ENCODE measurements at regions not wholly inside any gene's neighbourhood (a gene's known extent, or its start where the extent isn't known, plus 50 kb on each side); places are given as distances from the start of the nearest gene placed in this dataset.
"Not testable (repeated sequence)": the region's sequence is repeated elsewhere in the genome, so short reads cannot be mapped to it uniquely, and the experiment has no call there.

DNA sequence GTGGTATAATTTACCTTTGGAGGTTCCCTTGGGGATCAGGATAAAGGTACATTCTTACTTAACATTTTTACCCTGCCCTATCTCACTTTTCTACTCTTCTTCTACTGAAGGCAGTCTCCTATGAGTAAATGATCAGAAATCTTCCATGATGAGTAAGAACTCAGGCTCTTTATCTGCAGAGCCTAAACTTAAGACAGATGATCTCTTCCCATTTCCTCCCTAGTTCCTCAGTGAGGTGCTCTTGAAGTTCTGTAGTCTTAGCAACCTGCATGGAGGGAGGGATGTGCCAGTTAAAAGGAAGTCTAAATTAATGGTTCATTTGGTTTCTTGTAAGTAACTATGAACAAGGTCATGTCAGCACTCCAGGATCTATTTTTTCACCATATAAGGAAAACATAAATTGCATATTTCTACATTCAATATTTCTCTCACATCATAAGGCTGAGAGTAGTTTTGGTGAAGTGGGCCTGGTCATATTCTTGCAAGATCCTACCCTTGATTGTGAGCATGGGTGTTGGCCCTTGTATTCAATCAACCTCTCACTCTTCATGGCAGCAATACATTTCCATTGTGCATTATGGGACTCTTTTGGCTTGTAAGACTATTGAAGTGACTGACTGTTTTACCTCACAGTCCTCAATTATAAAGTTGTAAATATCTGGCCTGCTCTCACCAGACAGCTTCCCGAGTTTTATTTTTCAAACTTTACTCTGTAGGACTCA lies 295.5 kb downstream of the SLC7A11 start:
- Mint-ChIP-seq H3K9me3 (peaks cover 17% of the 10 kb centered on the region), H3K27ac (0 out of 2 replicates have a peak overlapping the region, but pooled peaks have one; percentile 8), H3K4me3 (no peak overlapping the region), H3K27me3 (ENCODE audit: insufficient read depth) (no peaks in the 10 kb centered on the region), H3K4me1 (ENCODE audit: low read depth) (peaks cover 35% of the 10 kb centered on the region), H3K36me3 (ENCODE audit: low read depth) (peaks cover 17% of the 10 kb centered on the region)
- DNase-seq = peak; percentile 21
- TF ChIP-seq, protein P1, sequence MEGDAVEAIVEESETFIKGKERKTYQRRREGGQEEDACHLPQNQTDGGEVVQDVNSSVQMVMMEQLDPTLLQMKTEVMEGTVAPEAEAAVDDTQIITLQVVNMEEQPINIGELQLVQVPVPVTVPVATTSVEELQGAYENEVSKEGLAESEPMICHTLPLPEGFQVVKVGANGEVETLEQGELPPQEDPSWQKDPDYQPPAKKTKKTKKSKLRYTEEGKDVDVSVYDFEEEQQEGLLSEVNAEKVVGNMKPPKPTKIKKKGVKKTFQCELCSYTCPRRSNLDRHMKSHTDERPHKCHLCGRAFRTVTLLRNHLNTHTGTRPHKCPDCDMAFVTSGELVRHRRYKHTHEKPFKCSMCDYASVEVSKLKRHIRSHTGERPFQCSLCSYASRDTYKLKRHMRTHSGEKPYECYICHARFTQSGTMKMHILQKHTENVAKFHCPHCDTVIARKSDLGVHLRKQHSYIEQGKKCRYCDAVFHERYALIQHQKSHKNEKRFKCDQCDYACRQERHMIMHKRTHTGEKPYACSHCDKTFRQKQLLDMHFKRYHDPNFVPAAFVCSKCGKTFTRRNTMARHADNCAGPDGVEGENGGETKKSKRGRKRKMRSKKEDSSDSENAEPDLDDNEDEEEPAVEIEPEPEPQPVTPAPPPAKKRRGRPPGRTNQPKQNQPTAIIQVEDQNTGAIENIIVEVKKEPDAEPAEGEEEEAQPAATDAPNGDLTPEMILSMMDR (IDR thresholded peaks at IDR 0.05) = no peak

DNA sequence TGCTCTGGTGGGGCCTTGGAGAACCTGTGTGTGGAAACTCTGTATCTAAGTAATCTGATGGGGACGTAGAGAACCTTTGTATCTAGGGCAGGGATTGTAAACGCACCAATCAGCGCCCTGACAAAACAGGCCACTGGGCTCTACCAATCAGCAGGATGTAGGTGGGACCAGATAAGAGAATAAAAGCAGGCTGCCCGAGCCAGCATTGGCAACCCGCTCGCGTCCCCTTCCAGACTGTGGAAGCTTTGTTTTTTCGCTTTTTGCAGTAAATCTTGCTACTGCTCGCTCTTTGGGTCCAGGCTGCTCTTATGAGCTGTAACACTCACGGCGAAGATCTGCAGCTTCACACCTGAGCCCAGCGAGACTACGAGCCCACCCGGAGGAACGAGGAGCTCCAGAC lies 299.3 kb downstream of the SLC7A11 start:
- H3K27me3 Mint-ChIP-seq (ENCODE audit: insufficient read depth); H3K9me3 Mint-ChIP-seq; H3K27ac Mint-ChIP-seq; H3K4me3 Mint-ChIP-seq; DNase-seq: not testable (repeated sequence)
- Mint-ChIP-seq H3K36me3 (ENCODE audit: low read depth) (peaks cover 17% of the 10 kb centered on the region), H3K4me1 (ENCODE audit: low read depth) (peaks cover 22% of the 10 kb centered on the region)

DNA sequence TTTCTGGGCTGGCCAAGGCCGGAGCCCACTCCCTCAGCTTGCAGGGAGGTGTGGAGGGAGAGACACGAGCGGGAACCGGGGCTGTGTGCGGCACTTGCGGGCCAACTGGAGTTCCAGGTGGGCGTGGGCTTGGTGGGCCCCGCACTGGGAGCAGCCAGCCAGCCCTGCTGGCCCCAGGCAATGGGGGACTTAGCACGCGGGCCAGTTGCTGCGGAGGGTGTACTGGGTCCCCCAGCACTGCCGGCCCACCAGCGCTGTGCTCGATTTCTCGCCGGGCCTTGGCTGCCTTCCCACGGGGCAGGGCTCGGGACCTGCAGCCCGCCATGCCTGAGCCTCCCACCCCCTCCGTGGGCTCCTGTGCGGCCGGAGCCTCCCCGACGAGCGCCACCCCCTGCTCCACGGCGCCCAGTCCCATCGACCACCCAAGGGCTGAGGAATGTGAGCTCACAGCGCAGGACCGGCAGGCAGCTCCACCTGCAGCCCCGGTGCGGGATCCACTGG lies 300.1 kb downstream of the SLC7A11 start:
- H3K9me3 Mint-ChIP-seq; H3K27me3 Mint-ChIP-seq (ENCODE audit: insufficient read depth); H3K27ac Mint-ChIP-seq; H3K4me3 Mint-ChIP-seq; DNase-seq: not testable (repeated sequence)
- Mint-ChIP-seq H3K36me3 (ENCODE audit: low read depth) (peaks cover 17% of the 10 kb centered on the region), H3K4me1 (ENCODE audit: low read depth) (peaks cover 14% of the 10 kb centered on the region)

DNA sequence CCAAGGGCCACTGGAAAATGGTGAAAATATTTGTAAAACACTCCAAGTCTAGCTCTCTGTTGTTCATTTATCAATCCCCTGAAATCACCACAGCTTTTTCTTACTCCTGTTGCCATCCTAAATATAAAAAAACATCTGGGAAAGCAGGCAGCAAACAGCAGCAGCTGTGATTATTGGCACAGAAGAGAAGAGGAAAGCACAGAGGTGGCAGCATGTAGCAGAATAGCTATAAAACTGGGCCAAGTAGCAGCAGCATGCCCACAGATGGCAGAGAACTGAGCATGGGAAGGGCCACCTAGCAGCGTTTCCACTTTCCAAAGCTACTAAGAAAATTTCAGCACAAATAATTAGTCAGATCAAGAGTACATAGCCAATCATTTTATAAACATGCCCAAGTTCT lies 307.2 kb downstream of the SLC7A11 start:
- Mint-ChIP-seq H3K27ac (no peak overlapping the region), H3K9me3 (peaks cover 2% of the 10 kb centered on the region), H3K36me3 (ENCODE audit: low read depth) (peaks cover 2% of the 10 kb centered on the region), H3K27me3 (ENCODE audit: insufficient read depth) (no peaks in the 10 kb centered on the region), H3K4me3 (no peak overlapping the region), H3K4me1 (ENCODE audit: low read depth) (peaks cover 5% of the 10 kb centered on the region; the same call in 1 of the 2 replicates)
- no peak for DNase-seq
- TF ChIP-seq, protein P1 (IDR thresholded peaks at IDR 0.05) = no peak

DNA sequence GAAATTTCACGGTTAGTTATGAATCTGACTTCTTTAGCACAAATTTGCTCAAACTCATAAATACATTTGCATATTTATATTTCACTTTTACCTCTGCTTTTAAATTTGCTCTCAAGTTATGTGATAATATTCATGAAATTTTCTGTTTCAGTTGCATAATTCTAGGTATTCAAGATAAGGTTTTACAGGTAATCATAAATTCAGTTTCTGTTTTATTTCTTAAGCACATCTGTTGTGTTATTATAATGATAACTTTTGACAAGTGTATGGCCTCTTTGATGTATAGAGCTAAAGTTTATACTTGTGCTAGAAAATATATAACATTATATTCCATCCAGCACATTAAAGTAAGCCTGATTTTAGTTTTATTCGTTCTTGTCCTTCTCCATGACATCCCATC lies 308.1 kb downstream of the SLC7A11 start:
- Mint-ChIP-seq H3K36me3 (ENCODE audit: low read depth) (no peaks in the 10 kb centered on the region), H3K4me1 (ENCODE audit: low read depth) (peaks cover 5% of the 10 kb centered on the region; the same call in 1 of the 2 replicates), H3K27ac (no peak overlapping the region), H3K9me3 (no peaks in the 10 kb centered on the region), H3K27me3 (ENCODE audit: insufficient read depth) (no peaks in the 10 kb centered on the region), H3K4me3 (no peak overlapping the region)
- no peak for DNase-seq
- TF ChIP-seq, protein P1 (IDR thresholded peaks at IDR 0.05) = no peak

DNA sequence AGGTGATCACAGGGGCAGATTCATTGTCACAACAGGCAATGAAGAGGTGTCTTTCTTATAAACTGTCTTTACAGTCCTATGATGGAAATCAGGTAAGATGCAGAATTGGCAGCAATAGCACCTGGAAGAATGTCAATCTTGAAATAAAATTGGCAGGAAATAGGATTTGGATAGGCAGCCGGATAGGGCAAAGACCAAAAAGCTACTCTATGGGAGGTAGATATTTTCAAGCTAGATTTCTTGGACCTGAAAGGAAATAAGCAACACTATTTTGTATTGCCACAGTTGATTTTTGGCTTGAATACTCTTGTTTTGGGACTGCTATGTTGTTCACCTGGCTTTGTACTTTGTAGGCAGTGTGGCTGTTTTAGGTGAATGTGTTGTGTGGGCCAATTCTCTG lies 314.2 kb downstream of the SLC7A11 start:
- no peak overlapping the region for H3K27ac Mint-ChIP-seq
- H3K9me3 Mint-ChIP-seq = no peaks in the 10 kb centered on the region
- H3K36me3 Mint-ChIP-seq (ENCODE audit: low read depth) = no peaks in the 10 kb centered on the region
- TF ChIP-seq, protein P1 (IDR thresholded peaks at IDR 0.05) = no peak
- H3K4me1 Mint-ChIP-seq (ENCODE audit: low read depth) = peaks cover 5% of the 10 kb centered on the region; the same call in 1 of the 2 replicates
- H3K4me3 Mint-ChIP-seq = no peak overlapping the region
- DNase-seq = no peak
- H3K27me3 Mint-ChIP-seq (ENCODE audit: insufficient read depth) = no peaks in the 10 kb centered on the region
